HCT116 (cell line): ENCODE measurements at regions not wholly inside any gene's neighbourhood (a gene's known extent, or its start where the extent isn't known, plus 50 kb on each side); places are given as distances from the start of the nearest gene placed in this dataset.

Experiments
- ATAC-seq: fragments of 200-7000 bp; cut with Tn5 transposase; 2 replicates; pipeline ENCODE4 v1.9.1; 2020; ENCODE audit warnings: mild to moderate bottlenecking, moderate library complexity
- BruUV-seq: library from RNA; stranded (reverse); fragments of 400-500 nt; replicated peaks from 2 replicates; lab custom pipeline; 2021; lab: Mats Ljungman, UMichigan
- CTCF ChIA-PET: fragments of 300-600 bp; sonication (Branson Sonifier 250); formaldehyde crosslinking; loops from one replicate; lab custom pipeline; 2021; ENCODE audit warnings: antibody characterized with exemption; lab: Charles Lee
- POLR2A ChIA-PET: fragments of 300-600, 350-600 bp; sonication (Branson Sonifier 250); formaldehyde crosslinking; loops from one replicate; lab custom pipeline; 2021; ENCODE audit warnings: antibody characterized with exemption; lab: Charles Lee
- RAD21 ChIA-PET, 2 experiments: fragments of 300-600 bp; sonication (Branson Sonifier 250); formaldehyde crosslinking; loops; one replicate each; lab custom pipeline; 2023; ENCODE audit warnings: low total read pairs in 2 of 2; ENCODE audit not compliant: uncharacterized antibody in 2 of 2, unreplicated experiment in 2 of 2, low non-redundant PET in 1 of 2; lab: Charles Lee
- DNase-seq: peaks from one replicate; pipeline ENCODE4 v3.0.0-alpha.2; 2010; ENCODE audit warnings: low read depth, low spot score
- H2AFZ ChIP-seq: fragments of 200-600 bp; shearing (Covaris generic), sonication (generic); 2 replicates; pipeline ENCODE4 v1.6.1; 2017; ENCODE audit warnings: low read depth, mixed run types, mixed read lengths, antibody characterized with exemption, low read length; ENCODE audit not compliant: poor library complexity, severe bottlenecking
- H3K27ac ChIP-seq: 2 replicates; pipeline ENCODE4 v1.5.1; 2012; ENCODE audit warnings: low read depth, low read length
- H3K27me3 ChIP-seq: fragments of 200-600 bp; sonication (generic); 2 replicates; pipeline ENCODE4 v1.6.1; 2016; ENCODE audit warnings: mixed run types, low read length, mixed read lengths; ENCODE audit not compliant: insufficient read depth
- H3K36me3 ChIP-seq, 2 experiments: fragments of 200-500 bp in 1 of 2; fragments of 200-600 bp in 1 of 2; sonication (Bioruptor generic) in 1 of 2; sonication (generic) in 1 of 2; 2 replicates each; pipeline versions ENCODE4 v1.5.1 to v1.6.1; 2014 to 2016; ENCODE audit warnings: low read length in 2 of 2, inconsistent platforms in 1 of 2, mixed read lengths in 1 of 2, mixed run types in 1 of 2; ENCODE audit not compliant: insufficient read depth in 2 of 2, control insufficient read depth in 1 of 2
- H3K4me1 ChIP-seq, 2 experiments: fragments of 200-600 bp in 1 of 2; sonication (generic) in 1 of 2; 2 replicates each; pipeline versions ENCODE4 v1.5.1 to v1.6.1; 2012 to 2017; ENCODE audit warnings: low read length in 2 of 2, inconsistent platforms in 1 of 2, mild to moderate bottlenecking in 1 of 2, mixed read lengths in 1 of 2, mixed run types in 1 of 2, moderate library complexity in 1 of 2; ENCODE audit not compliant: insufficient read depth in 2 of 2, control insufficient read depth in 1 of 2
- H3K4me2 ChIP-seq: fragments of 200-600 bp; sonication (generic); 2 replicates; pipeline ENCODE4 v1.6.1; 2017; ENCODE audit warnings: mixed run types, low read length, mixed read lengths
- H3K4me3 ChIP-seq, 2 experiments: fragments of 200-600 bp in 1 of 2; sonication (generic) in 1 of 2; replicated peaks in 1 of 2; 2 replicates each; pipeline ENCODE4 v1.5.1; 2011 to 2016; ENCODE audit warnings: low read length in 2 of 2, control low read depth in 1 of 2, low read depth in 1 of 2, mild to moderate bottlenecking in 1 of 2, mixed read lengths in 1 of 2, mixed run types in 1 of 2
- H3K79me2 ChIP-seq: fragments of 200-600 bp; sonication (generic); 2 replicates; pipeline ENCODE4 v1.6.1; 2017; ENCODE audit warnings: mild to moderate bottlenecking, mixed run types, low read length, moderate library complexity, mixed read lengths; ENCODE audit not compliant: insufficient read depth
- H3K9ac ChIP-seq: fragments of 200-600 bp; sonication (generic); 2 replicates; pipeline ENCODE4 v1.6.1; 2016; ENCODE audit warnings: low read length, mixed read lengths
- H3K9me2 ChIP-seq: fragments of 200-600 bp; sonication (generic), shearing (Covaris generic); 2 replicates; pipeline ENCODE4 v1.6.1; 2017; ENCODE audit warnings: mixed run types, mild to moderate bottlenecking, moderate library complexity; ENCODE audit not compliant: insufficient read depth
- H3K9me3 ChIP-seq, 2 experiments: fragments of 200-500 bp in 1 of 2; fragments of 200-600 bp in 1 of 2; sonication (Bioruptor generic) in 1 of 2; sonication (generic) in 1 of 2; 2 replicates each; pipeline ENCODE4 v1.6.1; 2014 to 2017; ENCODE audit warnings: low read length in 2 of 2, mixed read lengths in 2 of 2, inconsistent platforms in 1 of 2, low read depth in 1 of 2, mild to moderate bottlenecking in 1 of 2, mixed run types in 1 of 2, moderate library complexity in 1 of 2; ENCODE audit not compliant: control insufficient read depth in 1 of 2, insufficient read depth in 1 of 2
- H4K20me1 ChIP-seq: fragments of 200-600 bp; sonication (generic), shearing (Covaris generic); 2 replicates; pipeline ENCODE4 v1.6.1; 2017; ENCODE audit warnings: mixed run types, mild to moderate bottlenecking, moderate library complexity; ENCODE audit not compliant: insufficient read depth
- ATF3 ChIP-seq: IDR thresholded peaks from 2 replicates; pipeline ENCODE4 v1.6.1; 2012
- CBX3 ChIP-seq: IDR thresholded peaks from 2 replicates; pipeline ENCODE4 v1.6.1; 2012; ENCODE audit warnings: low read depth
- ELF1 ChIP-seq: IDR thresholded peaks from 2 replicates; pipeline ENCODE4 v1.6.1; 2012; ENCODE audit warnings: low read depth, borderline replicate concordance
- EZH2 ChIP-seq: fragments of 200-600 bp; sonication (generic); IDR thresholded peaks from 2 replicates; pipeline ENCODE4 v1.6.1; 2017; ENCODE audit warnings: antibody characterized with exemption, mixed run types
- EZH2phosphoT487 ChIP-seq: fragments of 200-600 bp; IDR thresholded peaks from 2 replicates; pipeline ENCODE4 v1.6.1; 2018; ENCODE audit warnings: antibody characterized with exemption, borderline replicate concordance
- FOSL1 ChIP-seq: IDR thresholded peaks from 2 replicates; pipeline ENCODE4 v1.6.1; 2012; ENCODE audit warnings: low read depth
- JUND ChIP-seq: IDR thresholded peaks from 2 replicates; pipeline ENCODE4 v1.6.1; 2012
- POLR2A ChIP-seq: IDR thresholded peaks from 2 replicates; pipeline ENCODE4 v1.7.0; 2011; ENCODE audit warnings: borderline replicate concordance; ENCODE audit not compliant: insufficient read depth, insufficient read length; ENCODE audit errors: extremely low read depth
- POLR2AphosphoS5 ChIP-seq: IDR thresholded peaks from 2 replicates; pipeline ENCODE4 v1.6.1; 2011; ENCODE audit warnings: mild to moderate bottlenecking, low read depth, low read length, moderate library complexity
- RAD21 ChIP-seq: IDR thresholded peaks from 2 replicates; pipeline ENCODE4 v1.6.1; 2012; ENCODE audit warnings: low read depth, mild to moderate bottlenecking
- REST ChIP-seq: IDR thresholded peaks from 2 replicates; pipeline ENCODE4 v1.6.1; 2012; ENCODE audit warnings: low read depth
- SIN3A ChIP-seq: IDR thresholded peaks from 2 replicates; pipeline ENCODE4 v1.6.1; 2012; ENCODE audit warnings: low read depth
- SRF ChIP-seq: IDR thresholded peaks from 2 replicates; pipeline ENCODE4 v1.6.1; 2012; ENCODE audit warnings: low read depth
- ZNF274 ChIP-seq: fragments of 200-500 bp; sonication (Bioruptor generic); IDR thresholded peaks from 2 replicates; pipeline ENCODE4 v1.6.1; 2014; ENCODE audit warnings: mild to moderate bottlenecking, low read depth, low read length, inconsistent platforms
- intact Hi-C: fragments of 100-400 bp; cut with micrococcal nuclease; formaldehyde crosslinking; loops from 2 replicates; pipeline ENCODE4 v1.10.0; 2022

GRCh38 chr1:81678779-81679178, 122.0 kb upstream of the ADGRL2 start:
- ChIA-PET CTCF (no interaction called here), POLR2A (no interaction called here), RAD21 (no interaction called here)
- no peak overlapping the region for H3K4me2 ChIP-seq
- DNase-seq: no peak
- intact Hi-C loops: no loop called here
- H2AFZ ChIP-seq: no peak overlapping the region
- BruUV-seq: no TSS peak
- H3K9me2 ChIP-seq: no peaks in the 10 kb centered on the region
- no peaks in the 10 kb centered on the region for H4K20me1 ChIP-seq
- no peaks in the 10 kb centered on the region for H3K36me3 ChIP-seq
- no peak for ATAC-seq
- H3K9me3 ChIP-seq: peaks cover 0 to 3% of the 10 kb centered on the region in 2 experiments; a peak in 1 of 4 replicates
- peaks cover 0 to 12% of the 10 kb centered on the region in 2 experiments; a peak in 2 of 4 replicates for H3K4me1 ChIP-seq
- no peak overlapping the region for H3K9ac ChIP-seq
- H3K4me3 ChIP-seq: no peak overlapping the region
- H3K27ac ChIP-seq: no peak overlapping the region
- no peaks in the 10 kb centered on the region for H3K79me2 ChIP-seq
- no peaks in the 10 kb centered on the region for H3K27me3 ChIP-seq
- TF ChIP-seq EZH2phosphoT487: no peak
- TF ChIP-seq ZNF274: no peak
- TF ChIP-seq SIN3A: no peak
- TF ChIP-seq POLR2A: no peak

GRCh38 chr1:81672766-81673165, 128.0 kb upstream of the ADGRL2 start:
- ChIA-PET POLR2A (no interaction called here), CTCF (no interaction called here), RAD21 (no interaction called here)
- no peak overlapping the region for H3K9ac ChIP-seq
- peaks cover 0 to 3% of the 10 kb centered on the region in 2 experiments; a peak in 1 of 4 replicates for H3K9me3 ChIP-seq
- no peaks in the 10 kb centered on the region for H3K27me3 ChIP-seq
- no peaks in the 10 kb centered on the region for H3K36me3 ChIP-seq
- no peak overlapping the region for H2AFZ ChIP-seq
- H4K20me1 ChIP-seq: no peaks in the 10 kb centered on the region
- ATAC-seq: no peak
- intact Hi-C loops: no loop called here
- H3K4me3 ChIP-seq: no peak overlapping the region
- no peaks in the 10 kb centered on the region for H3K9me2 ChIP-seq
- H3K27ac ChIP-seq: no peak overlapping the region
- H3K4me2 ChIP-seq: no peak overlapping the region
- TF ChIP-seq ATF3 (no peak), ZNF274 (no peak), FOSL1 (no peak), SRF (no peak), CBX3 (no peak), RAD21 (no peak), EZH2phosphoT487 (no peak), EZH2 (no peak), REST (no peak), POLR2AphosphoS5 (no peak), ELF1 (no peak), POLR2A (no peak), SIN3A (no peak), JUND (no peak)
- no TSS peak for BruUV-seq
- H3K4me1 ChIP-seq: no peaks in the 10 kb centered on the region
- no peak for DNase-seq
- no peaks in the 10 kb centered on the region for H3K79me2 ChIP-seq
